GM19238 (cell line): ENCODE measurements at regions not wholly inside any gene's neighbourhood (a gene's known extent, or its start where the extent isn't known, plus 50 kb on each side); places are given as distances from the start of the nearest gene placed in this dataset.

Source experiments
- DNase-seq: peaks from one replicate; pipeline ENCODE4 v3.0.0; 2011; ENCODE audit warnings: low spot score; ENCODE audit not compliant: insufficient read length

GRCh38 chr19:31402529-31403316 lies 53.5 kb upstream of the TSHZ3 start:
- no peak for DNase-seq

GRCh38 chr19:31406106-31406505 lies 56.9 kb upstream of the TSHZ3 start:
- no peak for DNase-seq

DNA sequence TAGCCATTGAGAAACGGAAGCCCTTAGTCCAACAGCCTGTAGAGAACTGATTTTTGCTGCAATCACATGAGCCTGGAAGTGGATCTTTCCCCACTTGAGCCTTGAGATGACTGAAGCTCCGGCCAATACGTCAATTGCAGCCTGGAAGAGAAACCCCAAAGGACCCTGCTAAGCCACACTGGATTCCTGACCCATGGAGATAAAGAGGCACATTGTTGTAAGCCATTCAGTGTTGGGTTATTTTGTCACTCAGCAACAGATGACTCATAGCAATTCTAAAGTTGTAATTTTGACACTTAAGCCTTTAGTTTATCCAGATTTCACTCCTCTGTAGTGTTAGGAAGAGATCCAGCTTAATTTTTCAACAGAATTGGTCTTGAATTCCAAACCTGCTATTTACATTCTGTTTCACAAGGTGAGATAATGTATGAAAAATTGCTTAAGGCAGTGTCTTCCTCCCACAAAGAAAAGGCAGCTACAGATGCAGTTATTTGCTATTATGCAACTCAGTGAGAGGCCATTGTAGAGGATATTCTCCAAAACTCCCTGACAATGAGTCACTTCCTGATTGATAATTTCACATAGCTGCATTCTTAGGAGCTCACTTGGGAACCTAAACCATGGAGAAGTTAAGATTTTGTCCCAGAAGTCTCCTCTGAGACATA lies 59.4 kb upstream of the TSHZ3 start:
- no peak for DNase-seq

GRCh38 chr19:31413353-31413752 lies 64.1 kb upstream of the TSHZ3 start:
- DNase-seq: no peak

DNA sequence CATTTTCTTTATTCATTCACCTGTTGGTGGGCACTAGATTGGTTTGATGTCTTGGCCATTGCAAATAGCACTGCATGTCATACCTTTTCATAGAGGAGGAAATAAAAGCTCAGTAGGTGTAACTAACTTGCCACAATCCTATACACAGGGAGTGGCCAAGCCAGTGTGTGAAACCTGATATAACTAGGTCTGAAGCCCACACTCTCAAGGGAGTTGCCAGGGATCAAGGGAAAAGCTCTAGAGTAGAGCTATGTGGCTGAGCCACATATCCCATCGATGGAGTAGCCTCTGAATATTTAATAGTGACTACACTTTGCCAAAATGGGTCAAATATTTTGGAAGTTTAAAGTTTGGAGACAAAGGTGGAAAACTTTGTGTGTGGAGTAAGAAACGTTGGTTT lies 66.1 kb upstream of the TSHZ3 start:
- DNase-seq: no peak

DNA sequence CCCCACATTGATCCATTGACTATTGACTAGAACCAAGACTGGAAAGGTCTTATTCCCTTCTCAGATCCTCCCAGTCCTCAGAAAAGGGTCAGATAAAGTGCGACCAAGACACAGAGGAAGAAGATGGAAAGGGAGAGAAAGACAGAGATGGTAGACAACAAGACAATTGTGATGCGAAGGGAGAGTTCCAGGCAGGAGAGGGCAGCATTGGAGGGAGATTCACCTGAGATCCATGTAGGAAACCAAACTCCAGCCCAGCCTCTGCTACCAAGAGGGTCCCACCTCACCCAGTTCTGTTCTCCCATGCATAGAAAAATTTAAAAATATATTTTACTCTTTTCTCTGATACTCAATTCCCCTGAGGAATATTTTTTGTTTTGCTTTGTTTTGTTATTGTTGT lies 67.3 kb upstream of the TSHZ3 start:
- DNase-seq: no peak

GRCh38 chr19:31418055-31418454 lies 68.8 kb upstream of the TSHZ3 start:
- no peak for DNase-seq

- no peak for DNase-seq
Measured at GRCh38 chr19:31418692-31419430, 69.6 kb upstream of the TSHZ3 start.

DNA sequence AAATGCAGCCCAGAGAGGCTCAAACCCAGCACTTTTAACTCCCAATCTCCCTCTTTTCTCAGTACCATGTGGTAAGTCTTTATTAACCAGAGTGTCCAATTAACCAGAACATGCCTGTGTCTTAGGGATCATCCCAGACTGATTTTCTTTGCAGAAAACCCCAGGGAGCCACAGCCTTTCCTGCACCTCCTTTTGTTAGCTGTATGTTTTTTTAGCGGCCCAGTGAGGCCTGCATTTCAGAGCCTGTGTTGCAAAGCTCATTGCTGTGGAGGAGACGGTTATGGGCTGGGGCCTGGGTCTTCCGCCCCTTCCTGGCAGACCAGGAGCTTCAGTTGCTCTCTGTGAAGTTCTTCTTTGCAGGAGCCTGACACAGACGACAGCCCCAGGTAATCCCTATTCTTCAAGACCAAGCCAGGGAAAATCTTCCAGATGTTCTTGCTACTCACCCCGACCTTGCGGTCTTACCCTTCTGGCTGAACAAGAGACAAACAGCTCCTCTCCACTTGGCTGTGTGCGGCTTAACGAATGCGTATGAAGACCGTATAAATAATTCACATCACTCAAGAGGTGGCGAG lies 70.7 kb upstream of the TSHZ3 start:
- DNase-seq: no peak

- no peak for DNase-seq
Measured at GRCh38 chr19:31421082-31421481, 71.8 kb upstream of the TSHZ3 start.

- DNase-seq: no peak
Measured at GRCh38 chr19:31421856-31422255, 72.6 kb upstream of the TSHZ3 start.

GRCh38 chr19:31423896-31424295 lies 74.7 kb upstream of the TSHZ3 start:
- no peak for DNase-seq

DNA sequence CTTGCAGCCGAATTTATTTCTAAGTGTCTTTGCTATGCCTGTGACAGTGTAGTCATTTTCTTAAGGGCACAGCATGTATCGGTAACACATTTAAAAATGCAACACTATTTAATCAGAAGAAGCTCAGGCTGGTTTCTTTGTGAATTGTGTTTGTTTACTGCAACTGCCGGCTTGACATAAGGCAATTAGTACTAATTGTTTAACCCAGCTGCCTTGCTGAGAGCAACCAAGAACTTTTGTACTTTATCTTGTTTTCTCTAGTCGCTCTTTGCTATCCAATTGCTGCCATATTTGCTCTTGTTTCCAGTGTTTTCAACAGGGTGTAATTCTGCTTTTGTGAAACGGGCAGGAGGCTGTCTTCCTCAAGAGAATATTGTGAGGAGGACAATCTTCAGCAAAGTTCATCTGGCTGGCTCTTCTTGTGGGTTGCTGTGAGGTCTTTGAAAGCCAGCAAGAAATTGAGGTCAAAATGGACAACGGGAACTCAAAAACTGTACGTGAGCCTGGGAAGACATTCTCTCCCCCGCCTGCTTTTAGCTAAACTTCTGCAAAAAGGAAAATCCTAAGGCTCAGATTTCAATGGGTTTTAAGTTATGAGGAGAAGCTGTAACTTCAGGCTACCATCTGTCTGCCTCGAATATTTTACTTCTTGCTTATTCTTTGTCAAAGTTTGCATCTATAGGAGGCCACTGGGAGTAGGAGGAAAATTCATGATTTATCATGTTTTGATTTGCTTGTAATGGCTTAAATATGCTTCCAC lies 75.8 kb upstream of the TSHZ3 start:
- no peak for DNase-seq

DNA sequence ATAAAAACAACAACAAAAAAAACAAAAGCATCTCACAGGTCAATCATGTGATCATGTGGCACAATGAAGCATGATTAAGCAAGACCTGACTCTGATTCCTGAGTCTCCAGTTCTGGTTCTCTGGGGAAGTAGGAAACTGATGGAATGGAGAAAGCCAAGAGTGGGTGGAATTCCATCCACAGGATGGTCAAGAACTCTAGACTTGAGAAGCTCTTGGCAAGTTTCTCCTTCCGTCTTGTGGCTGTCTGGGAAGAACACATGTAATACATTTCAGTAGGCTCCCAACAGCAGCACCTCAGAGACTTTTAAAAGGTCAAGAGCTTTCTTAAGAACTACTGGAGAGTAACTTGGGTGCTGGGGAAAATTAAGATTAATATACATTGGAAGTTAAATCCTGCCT lies 78.6 kb upstream of the TSHZ3 start:
- no peak for DNase-seq

DNA sequence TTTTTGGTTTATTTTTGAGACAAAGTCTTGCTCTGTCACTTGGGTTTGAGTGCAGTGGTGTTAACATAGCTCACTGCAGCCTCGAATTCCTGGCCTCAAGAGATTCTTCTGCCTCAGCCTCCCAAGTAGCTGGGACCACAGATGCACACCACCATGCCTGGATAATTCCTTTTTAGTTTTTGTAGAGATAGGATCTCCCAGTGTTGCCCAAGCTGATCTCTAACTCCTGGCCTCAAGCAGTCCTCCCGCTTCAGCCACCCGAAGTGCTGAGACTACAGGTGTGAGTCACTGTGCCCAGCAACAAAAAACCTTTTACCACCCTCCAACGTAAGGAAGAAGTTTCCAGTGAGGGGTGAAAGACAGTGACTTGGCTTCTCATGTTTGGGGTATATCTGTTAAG lies 81.1 kb upstream of the TSHZ3 start:
- DNase-seq: no peak

GRCh38 chr19:31432201-31432810 lies 83.1 kb upstream of the TSHZ3 start:
- no peak for DNase-seq

- no peak for DNase-seq
Measured at GRCh38 chr19:31436121-31436776, 87.0 kb upstream of the TSHZ3 start.

DNA sequence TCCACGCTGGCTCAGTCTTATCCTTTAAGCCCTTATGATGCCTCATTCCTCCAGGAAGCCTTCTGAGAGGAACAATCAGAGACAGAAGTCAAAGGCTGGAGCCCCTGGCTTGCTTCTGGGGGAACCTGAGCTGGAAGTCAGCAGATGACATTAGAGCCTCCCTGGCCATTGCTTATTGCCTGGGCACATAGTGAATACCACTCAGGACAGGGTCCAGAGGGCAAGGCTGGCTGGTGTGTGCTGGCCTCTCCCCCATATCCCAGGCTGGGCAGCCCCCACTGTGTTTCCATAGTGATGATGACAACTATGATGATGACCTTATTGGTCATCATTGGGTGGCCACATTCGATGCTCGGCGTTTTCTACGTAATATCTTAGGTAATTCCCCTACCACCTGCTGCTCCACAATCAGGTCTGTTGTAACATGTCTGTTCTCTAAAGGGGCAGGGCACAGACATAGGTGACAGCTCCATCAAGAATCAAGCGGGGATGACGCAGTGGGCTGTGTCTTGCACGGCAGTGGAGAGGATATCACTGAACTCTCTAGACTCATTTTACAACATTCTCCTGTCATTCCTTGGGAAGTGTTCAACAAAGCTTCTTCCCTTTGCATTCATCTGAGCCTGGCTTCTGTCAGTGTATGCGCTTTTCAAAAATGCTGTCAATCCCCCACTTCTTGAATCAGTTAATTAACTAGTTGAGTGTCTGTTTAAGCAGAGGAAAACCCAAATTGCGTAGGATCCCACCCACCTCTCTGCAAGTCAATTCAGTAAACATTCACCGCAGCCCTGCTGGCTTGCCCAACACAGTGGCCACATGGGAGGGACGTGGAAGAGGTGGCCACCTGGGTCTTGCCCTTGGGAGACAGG lies 89.4 kb upstream of the TSHZ3 start:
- DNase-seq: no peak

GRCh38 chr19:31439270-31439573 lies 90.0 kb upstream of the TSHZ3 start:
- DNase-seq: no peak

GRCh38 chr19:31444931-31445330 lies 95.7 kb upstream of the TSHZ3 start:
- no peak for DNase-seq
